ENCODE measurements at regions not wholly inside any gene's neighbourhood (a gene's known extent, or its start where the extent isn't known, plus 50 kb on each side); places are given as distances from the start of the nearest gene placed in this dataset.

GRCh38 chr1:195872376-195872775 is 735.9 kb downstream of the KCNT2 start:
- Histone ChIP-seq H3K79me2 (ENCODE audit: control insufficient read depth, insufficient read depth, low read length, poor library complexity) (no peaks in the 10 kb centered on the region), H4K91ac (ENCODE audit: low read depth, low read length) (no peak overlapping the region), H2AFZ (ENCODE audit: insufficient read depth, low read length, poor library complexity) (no peak overlapping the region), H3K9me3 (ENCODE audit: insufficient read depth, low read depth, low read length) (no peaks in the 10 kb centered on the region), H2AK5ac (ENCODE audit: low read length) (no peak overlapping the region), H4K8ac (ENCODE audit: low read depth, low read length) (no peak overlapping the region), H3K14ac (ENCODE audit: low read length) (no peak overlapping the region), H3K9ac (ENCODE audit: low read length) (no peak overlapping the region), H3K36me3 (ENCODE audit: control insufficient read depth in 1 of 2, insufficient read depth in 2 of 2, low read length in 2 of 2) (no peaks in the 10 kb centered on the region), H2BK5ac (ENCODE audit: low read depth, low read length, poor library complexity) (no peak overlapping the region), H3K4me1 (ENCODE audit: control insufficient read depth in 1 of 2, insufficient read depth in 2 of 2, low read length in 2 of 2) (no peaks in the 10 kb centered on the region), H3K27ac (ENCODE audit: low read depth, low read length) (no peak overlapping the region), H2BK120ac (ENCODE audit: insufficient read depth, low read length, poor library complexity) (no peak overlapping the region), H3K79me1 (ENCODE audit: low read length) (no peaks in the 10 kb centered on the region), H3K18ac (ENCODE audit: low read length) (no peak overlapping the region), H3K23ac (ENCODE audit: low read length) (no peak overlapping the region), H2BK12ac (ENCODE audit: low read length) (no peak overlapping the region), H3K4ac (ENCODE audit: low read depth, low read length) (no peak overlapping the region), H3K27me3 (ENCODE audit: insufficient read depth, low read length) (no peaks in the 10 kb centered on the region), H3K4me3 (ENCODE audit: low read depth, low read length) (no peak overlapping the region), H4K12ac (ENCODE audit: low read depth, low read length) (no peak overlapping the region), H3K4me2 (ENCODE audit: low read length) (no peak overlapping the region)
- no peak for DNase-seq
- no CpG with 5 or more reads among the region's 3 CpGs for WGBS (ENCODE audit: extremely low coverage, insufficient coverage, insufficient read length)

- no peak overlapping the region for H2BK12ac ChIP-seq (ENCODE audit: low read length)
- no peak for DNase-seq
- H3K14ac ChIP-seq (ENCODE audit: low read length) = no peak overlapping the region
Observed at GRCh38 chr1:195867638-195868037, 740.6 kb downstream of the KCNT2 start.

DNA sequence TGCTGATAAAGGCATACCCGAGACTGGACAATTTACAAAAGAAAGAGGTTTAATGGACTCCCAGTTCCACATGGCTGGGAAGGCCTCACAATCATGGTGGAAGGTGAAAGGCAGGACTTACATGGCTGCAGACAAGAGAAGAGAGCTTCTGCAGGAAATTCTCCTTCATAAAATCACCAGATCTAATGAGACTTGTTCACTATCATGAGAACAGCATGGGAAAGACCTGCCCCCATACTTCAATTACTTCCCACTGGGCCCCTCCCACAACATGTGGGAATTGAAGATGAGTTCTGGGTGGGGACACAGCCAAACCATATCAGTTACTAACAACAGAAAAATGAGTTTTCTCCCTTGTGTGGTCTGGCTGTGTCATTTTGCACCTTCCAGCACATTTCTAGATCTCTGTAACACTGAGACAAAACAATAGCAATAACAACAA is 741.4 kb downstream of the KCNT2 start:
- H3K4ac ChIP-seq (ENCODE audit: low read depth, low read length) = no peak overlapping the region
- WGBS (ENCODE audit: extremely low coverage, insufficient coverage, insufficient read length) = no CpG with 5 or more reads among the region's 1 CpG
- no peak overlapping the region for H2AFZ ChIP-seq (ENCODE audit: insufficient read depth, low read length, poor library complexity)
- H2BK12ac ChIP-seq (ENCODE audit: low read length) = no peak overlapping the region
- no peak overlapping the region for H4K8ac ChIP-seq (ENCODE audit: low read depth, low read length)
- H3K27me3 ChIP-seq (ENCODE audit: insufficient read depth, low read length) = no peaks in the 10 kb centered on the region
- H3K4me3 ChIP-seq (ENCODE audit: low read depth, low read length) = no peak overlapping the region
- no peak overlapping the region for H3K23ac ChIP-seq (ENCODE audit: low read length)
- no peak overlapping the region for H3K14ac ChIP-seq (ENCODE audit: low read length)
- no peak overlapping the region for H3K18ac ChIP-seq (ENCODE audit: low read length)
- no peaks in the 10 kb centered on the region for H3K9me3 ChIP-seq (ENCODE audit: insufficient read depth, low read depth, low read length)
- no peaks in the 10 kb centered on the region for H3K79me2 ChIP-seq (ENCODE audit: control insufficient read depth, insufficient read depth, low read length, poor library complexity)
- H2BK120ac ChIP-seq (ENCODE audit: insufficient read depth, low read length, poor library complexity) = no peak overlapping the region
- H3K79me1 ChIP-seq (ENCODE audit: low read length) = no peaks in the 10 kb centered on the region
- DNase-seq = no peak
- H4K12ac ChIP-seq (ENCODE audit: low read depth, low read length) = no peak overlapping the region
- no peaks in the 10 kb centered on the region for H3K36me3 ChIP-seq (ENCODE audit: control insufficient read depth in 1 of 2, insufficient read depth in 2 of 2, low read length in 2 of 2)
- no peak overlapping the region for H3K27ac ChIP-seq (ENCODE audit: low read depth, low read length)
- no peak overlapping the region for H3K4me2 ChIP-seq (ENCODE audit: low read length)
- H2AK5ac ChIP-seq (ENCODE audit: low read length) = no peak overlapping the region
- H3K9ac ChIP-seq (ENCODE audit: low read length) = no peak overlapping the region
- no peaks in the 10 kb centered on the region for H3K4me1 ChIP-seq (ENCODE audit: control insufficient read depth in 1 of 2, insufficient read depth in 2 of 2, low read length in 2 of 2)
- no peak overlapping the region for H4K91ac ChIP-seq (ENCODE audit: low read depth, low read length)
- H2BK5ac ChIP-seq (ENCODE audit: low read depth, low read length, poor library complexity) = no peak overlapping the region

More at GRCh38 chr1:195867638-195868037, 740.6 kb downstream of the KCNT2 start:
- Histone ChIP-seq H2AK5ac (ENCODE audit: low read length) (no peak overlapping the region), H2BK120ac (ENCODE audit: insufficient read depth, low read length, poor library complexity) (no peak overlapping the region), H3K4ac (ENCODE audit: low read depth, low read length) (no peak overlapping the region), H4K8ac (ENCODE audit: low read depth, low read length) (no peak overlapping the region), H4K12ac (ENCODE audit: low read depth, low read length) (no peak overlapping the region), H3K23ac (ENCODE audit: low read length) (no peak overlapping the region), H3K27ac (ENCODE audit: low read depth, low read length) (no peak overlapping the region), H3K4me1 (ENCODE audit: control insufficient read depth in 1 of 2, insufficient read depth in 2 of 2, low read length in 2 of 2) (no peaks in the 10 kb centered on the region), H3K36me3 (ENCODE audit: control insufficient read depth in 1 of 2, insufficient read depth in 2 of 2, low read length in 2 of 2) (no peaks in the 10 kb centered on the region), H3K27me3 (ENCODE audit: insufficient read depth, low read length) (no peaks in the 10 kb centered on the region), H3K79me2 (ENCODE audit: control insufficient read depth, insufficient read depth, low read length, poor library complexity) (no peaks in the 10 kb centered on the region), H2BK5ac (ENCODE audit: low read depth, low read length, poor library complexity) (no peak overlapping the region), H3K18ac (ENCODE audit: low read length) (no peak overlapping the region), H3K4me2 (ENCODE audit: low read length) (no peak overlapping the region), H3K9ac (ENCODE audit: low read length) (no peak overlapping the region), H3K79me1 (ENCODE audit: low read length) (no peaks in the 10 kb centered on the region), H3K9me3 (ENCODE audit: insufficient read depth, low read depth, low read length) (no peaks in the 10 kb centered on the region), H2AFZ (ENCODE audit: insufficient read depth, low read length, poor library complexity) (no peak overlapping the region), H3K4me3 (ENCODE audit: low read depth, low read length) (no peak overlapping the region), H4K91ac (ENCODE audit: low read depth, low read length) (no peak overlapping the region)

- H4K8ac ChIP-seq (ENCODE audit: low read depth, low read length) = no peak overlapping the region
- no peaks in the 10 kb centered on the region for H3K9me3 ChIP-seq (ENCODE audit: insufficient read depth, low read depth, low read length)
- H3K79me2 ChIP-seq (ENCODE audit: control insufficient read depth, insufficient read depth, low read length, poor library complexity) = no peaks in the 10 kb centered on the region
- no peak overlapping the region for H3K4me3 ChIP-seq (ENCODE audit: low read depth, low read length)
- H2AFZ ChIP-seq (ENCODE audit: insufficient read depth, low read length, poor library complexity) = no peak overlapping the region
- H3K4me1 ChIP-seq (ENCODE audit: control insufficient read depth in 1 of 2, insufficient read depth in 2 of 2, low read length in 2 of 2) = no peaks in the 10 kb centered on the region
- H2BK5ac ChIP-seq (ENCODE audit: low read depth, low read length, poor library complexity) = no peak overlapping the region
- no peaks in the 10 kb centered on the region for H3K27me3 ChIP-seq (ENCODE audit: insufficient read depth, low read length)
- no peaks in the 10 kb centered on the region for H3K36me3 ChIP-seq (ENCODE audit: control insufficient read depth in 1 of 2, insufficient read depth in 2 of 2, low read length in 2 of 2)
- H3K23ac ChIP-seq (ENCODE audit: low read length) = no peak overlapping the region
- no peak overlapping the region for H4K12ac ChIP-seq (ENCODE audit: low read depth, low read length)
- WGBS (ENCODE audit: extremely low coverage, insufficient coverage, insufficient read length) = no CpG with 5 or more reads among the region's 6 CpGs
- H3K4me2 ChIP-seq (ENCODE audit: low read length) = no peak overlapping the region
- H2BK120ac ChIP-seq (ENCODE audit: insufficient read depth, low read length, poor library complexity) = no peak overlapping the region
- H3K9ac ChIP-seq (ENCODE audit: low read length) = no peak overlapping the region
- no peak overlapping the region for H3K18ac ChIP-seq (ENCODE audit: low read length)
- H3K14ac ChIP-seq (ENCODE audit: low read length) = no peak overlapping the region
- no peak overlapping the region for H3K27ac ChIP-seq (ENCODE audit: low read depth, low read length)
- no peaks in the 10 kb centered on the region for H3K79me1 ChIP-seq (ENCODE audit: low read length)
- no peak overlapping the region for H2BK12ac ChIP-seq (ENCODE audit: low read length)
- no peak for DNase-seq
- no peak overlapping the region for H2AK5ac ChIP-seq (ENCODE audit: low read length)
- no peak overlapping the region for H3K4ac ChIP-seq (ENCODE audit: low read depth, low read length)
- no peak overlapping the region for H4K91ac ChIP-seq (ENCODE audit: low read depth, low read length)
Observed at GRCh38 chr1:195866091-195866780, 742.0 kb downstream of the KCNT2 start.
